ENCODE measurements at regions not wholly inside any gene's neighbourhood (a gene's known extent, or its start where the extent isn't known, plus 50 kb on each side); places are given as distances from the start of the nearest gene placed in this dataset.

DNA sequence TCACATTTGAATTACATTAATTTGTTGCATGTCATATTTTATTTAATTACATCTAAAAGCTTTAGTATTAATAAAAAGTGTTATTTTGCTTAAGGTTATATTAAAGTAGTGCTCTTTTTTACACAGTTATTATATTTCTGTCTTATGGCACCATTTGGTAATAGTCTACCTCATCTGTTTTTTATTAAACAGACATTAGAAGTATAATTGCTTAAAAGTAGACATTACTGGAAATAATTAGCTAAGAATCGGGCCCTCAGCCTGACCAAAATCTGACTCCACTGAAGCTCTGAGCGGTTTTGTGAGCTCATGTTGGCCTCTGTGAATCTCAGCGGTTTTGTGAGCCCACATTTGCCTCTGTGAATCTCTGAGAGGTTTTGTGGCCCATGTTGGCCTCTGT, 102.5 kb upstream of the SNTG2 start (continued):
- TF ChIP-seq, protein P1, sequence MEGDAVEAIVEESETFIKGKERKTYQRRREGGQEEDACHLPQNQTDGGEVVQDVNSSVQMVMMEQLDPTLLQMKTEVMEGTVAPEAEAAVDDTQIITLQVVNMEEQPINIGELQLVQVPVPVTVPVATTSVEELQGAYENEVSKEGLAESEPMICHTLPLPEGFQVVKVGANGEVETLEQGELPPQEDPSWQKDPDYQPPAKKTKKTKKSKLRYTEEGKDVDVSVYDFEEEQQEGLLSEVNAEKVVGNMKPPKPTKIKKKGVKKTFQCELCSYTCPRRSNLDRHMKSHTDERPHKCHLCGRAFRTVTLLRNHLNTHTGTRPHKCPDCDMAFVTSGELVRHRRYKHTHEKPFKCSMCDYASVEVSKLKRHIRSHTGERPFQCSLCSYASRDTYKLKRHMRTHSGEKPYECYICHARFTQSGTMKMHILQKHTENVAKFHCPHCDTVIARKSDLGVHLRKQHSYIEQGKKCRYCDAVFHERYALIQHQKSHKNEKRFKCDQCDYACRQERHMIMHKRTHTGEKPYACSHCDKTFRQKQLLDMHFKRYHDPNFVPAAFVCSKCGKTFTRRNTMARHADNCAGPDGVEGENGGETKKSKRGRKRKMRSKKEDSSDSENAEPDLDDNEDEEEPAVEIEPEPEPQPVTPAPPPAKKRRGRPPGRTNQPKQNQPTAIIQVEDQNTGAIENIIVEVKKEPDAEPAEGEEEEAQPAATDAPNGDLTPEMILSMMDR (CRISPR knock-in tag; IDR thresholded peaks at IDR 0.05): no peak
- TF ChIP-seq PHF8 (CRISPR knock-in tag; IDR thresholded peaks at IDR 0.05) (no peak), TOPORS (CRISPR knock-in tag; IDR thresholded peaks at IDR 0.05) (no peak)
- TF ChIP-seq, protein P2, sequence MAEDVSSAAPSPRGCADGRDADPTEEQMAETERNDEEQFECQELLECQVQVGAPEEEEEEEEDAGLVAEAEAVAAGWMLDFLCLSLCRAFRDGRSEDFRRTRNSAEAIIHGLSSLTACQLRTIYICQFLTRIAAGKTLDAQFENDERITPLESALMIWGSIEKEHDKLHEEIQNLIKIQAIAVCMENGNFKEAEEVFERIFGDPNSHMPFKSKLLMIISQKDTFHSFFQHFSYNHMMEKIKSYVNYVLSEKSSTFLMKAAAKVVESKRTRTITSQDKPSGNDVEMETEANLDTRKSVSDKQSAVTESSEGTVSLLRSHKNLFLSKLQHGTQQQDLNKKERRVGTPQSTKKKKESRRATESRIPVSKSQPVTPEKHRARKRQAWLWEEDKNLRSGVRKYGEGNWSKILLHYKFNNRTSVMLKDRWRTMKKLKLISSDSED (CRISPR knock-in tag; IDR thresholded peaks at IDR 0.05): no peak

DNA sequence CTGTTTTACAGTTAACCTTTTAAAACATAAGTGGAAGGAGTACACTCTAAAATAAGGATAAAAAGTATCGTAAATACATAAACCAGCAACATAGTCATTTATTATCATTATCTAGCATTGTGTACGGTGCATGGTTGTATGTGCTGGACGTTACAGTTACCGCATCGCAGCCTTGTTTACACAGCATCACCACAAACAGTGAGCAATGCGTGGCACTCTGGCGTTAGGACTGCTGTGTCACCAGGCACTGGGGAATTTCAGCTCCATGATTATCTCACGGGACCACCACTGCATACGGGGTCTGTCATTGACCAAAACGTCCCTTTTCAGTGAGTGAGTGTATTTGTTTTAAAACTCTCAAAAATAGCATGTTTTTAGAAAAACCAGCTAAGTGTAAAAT, 103.0 kb upstream of the SNTG2 start:
- intact Hi-C loops (cut with micrococcal nuclease; ENCODE audit: unreplicated experiment): no loop called here
- CTCF ChIA-PET (ENCODE audit: low intra/inter-chr PET ratio, low total read pairs): no interaction called here

More for the DNA sequence above, 103.0 kb upstream of the SNTG2 start:
- in situ Hi-C loops (cut with HindIII; ENCODE audit: extremely low pct_ligation_motif_present, low pct_unique_long_range_greater_than_20kb): no loop called here
- H3K4me1 ChIP-seq (ENCODE audit: insufficient read depth, low read length): no peaks in the 10 kb centered on the region
- no peaks in the 10 kb centered on the region for H3K9me3 ChIP-seq (ENCODE audit: low read length)
- POLR2A ChIA-PET: no interaction called here
- no peak for DNase-seq (ENCODE audit: low spot score)
- H3K4me3 ChIP-seq (replicated peaks in 1 of 3; ENCODE audit: insufficient read depth in 1 of 3, low read depth in 2 of 3, low read length in 3 of 3): no peak overlapping the region
- peak; percentile 52; the same call in 1 of the 3 replicates for ATAC-seq
- no peak overlapping the region for H2AFZ ChIP-seq (ENCODE audit: low read length)
- no peaks in the 10 kb centered on the region for H4K20me1 ChIP-seq (ENCODE audit: insufficient read depth, low read length)
- WGBS (ENCODE audit: low lambda C conversion rate): 18% methylated on average over 10 of the region's 10 CpGs
- no peak overlapping the region for H3K9ac ChIP-seq (ENCODE audit: insufficient read depth, low read depth, low read length)
- H3K27ac ChIP-seq (ENCODE audit: extremely low read length, insufficient read depth, low read length): no peak overlapping the region
- FAIRE-seq: no peak
- no peaks in the 10 kb centered on the region for H3K36me3 ChIP-seq (replicated peaks in 1 of 2; ENCODE audit: control insufficient read depth in 1 of 2, insufficient read depth in 2 of 2, low read length in 2 of 2)
- H3K79me2 ChIP-seq (ENCODE audit: insufficient read depth, low read length): no peaks in the 10 kb centered on the region
- TF ChIP-seq FOXA1 (IDR thresholded peaks at IDR 0.05): no peak
- peak; percentile 73; the same call in 1 of the 2 replicates for TF ChIP-seq FOXA1 (CRISPR knock-in tag; IDR thresholded peaks at IDR 0.05)
- TF ChIP-seq EHMT2 (IDR thresholded peaks at IDR 0.05; ENCODE audit: borderline replicate concordance, low read depth, low read length): no peak
- peak; percentile 64; the same call in 1 of the 2 replicates for TF ChIP-seq FOXA3 (CRISPR knock-in tag; IDR thresholded peaks at IDR 0.05)
- no peak overlapping the region for H3K4me2 ChIP-seq (ENCODE audit: low read depth, low read length)
- peaks cover 3 to 27% of the 10 kb centered on the region in 2 experiments; a peak in 3 of 5 replicates for H3K27me3 ChIP-seq (ENCODE audit: control insufficient read depth in 1 of 2, insufficient read depth in 2 of 2, low read length in 2 of 2)
- no TSS peak for BruUV-seq (replicated peaks)
